HCT116 (cell line): ENCODE measurements at regions not wholly inside any gene's neighbourhood (a gene's known extent, or its start where the extent isn't known, plus 50 kb on each side); places are given as distances from the start of the nearest gene placed in this dataset.

Source experiments
- ATAC-seq: fragments of 200-7000 bp; cut with Tn5 transposase; 2 replicates; pipeline ENCODE4 v1.9.1; 2020; ENCODE audit warnings: mild to moderate bottlenecking, moderate library complexity
- BruUV-seq: library from RNA; stranded (reverse); fragments of 400-500 nt; replicated peaks from 2 replicates; lab custom pipeline; 2021; lab: Mats Ljungman, UMichigan
- CTCF ChIA-PET: fragments of 300-600 bp; sonication (Branson Sonifier 250); formaldehyde crosslinking; loops from one replicate; lab custom pipeline; 2021; ENCODE audit warnings: antibody characterized with exemption; lab: Charles Lee
- POLR2A ChIA-PET: fragments of 300-600, 350-600 bp; sonication (Branson Sonifier 250); formaldehyde crosslinking; loops from one replicate; lab custom pipeline; 2021; ENCODE audit warnings: antibody characterized with exemption; lab: Charles Lee
- RAD21 ChIA-PET, 2 experiments: fragments of 300-600 bp; sonication (Branson Sonifier 250); formaldehyde crosslinking; loops; one replicate each; lab custom pipeline; 2023; ENCODE audit warnings: low total read pairs in 2 of 2; ENCODE audit not compliant: uncharacterized antibody in 2 of 2, unreplicated experiment in 2 of 2, low non-redundant PET in 1 of 2; lab: Charles Lee
- DNase-seq: peaks from one replicate; pipeline ENCODE4 v3.0.0-alpha.2; 2010; ENCODE audit warnings: low read depth, low spot score
- H2AFZ ChIP-seq: fragments of 200-600 bp; shearing (Covaris generic), sonication (generic); 2 replicates; pipeline ENCODE4 v1.6.1; 2017; ENCODE audit warnings: low read depth, mixed run types, mixed read lengths, antibody characterized with exemption, low read length; ENCODE audit not compliant: poor library complexity, severe bottlenecking
- H3K27ac ChIP-seq: 2 replicates; pipeline ENCODE4 v1.5.1; 2012; ENCODE audit warnings: low read depth, low read length
- H3K27me3 ChIP-seq: fragments of 200-600 bp; sonication (generic); 2 replicates; pipeline ENCODE4 v1.6.1; 2016; ENCODE audit warnings: mixed run types, low read length, mixed read lengths; ENCODE audit not compliant: insufficient read depth
- H3K36me3 ChIP-seq, 2 experiments: fragments of 200-500 bp in 1 of 2; fragments of 200-600 bp in 1 of 2; sonication (Bioruptor generic) in 1 of 2; sonication (generic) in 1 of 2; 2 replicates each; pipeline versions ENCODE4 v1.5.1 to v1.6.1; 2014 to 2016; ENCODE audit warnings: low read length in 2 of 2, inconsistent platforms in 1 of 2, mixed read lengths in 1 of 2, mixed run types in 1 of 2; ENCODE audit not compliant: insufficient read depth in 2 of 2, control insufficient read depth in 1 of 2
- H3K4me1 ChIP-seq, 2 experiments: fragments of 200-600 bp in 1 of 2; sonication (generic) in 1 of 2; 2 replicates each; pipeline versions ENCODE4 v1.5.1 to v1.6.1; 2012 to 2017; ENCODE audit warnings: low read length in 2 of 2, inconsistent platforms in 1 of 2, mild to moderate bottlenecking in 1 of 2, mixed read lengths in 1 of 2, mixed run types in 1 of 2, moderate library complexity in 1 of 2; ENCODE audit not compliant: insufficient read depth in 2 of 2, control insufficient read depth in 1 of 2
- H3K4me2 ChIP-seq: fragments of 200-600 bp; sonication (generic); 2 replicates; pipeline ENCODE4 v1.6.1; 2017; ENCODE audit warnings: mixed run types, low read length, mixed read lengths
- H3K4me3 ChIP-seq, 2 experiments: fragments of 200-600 bp in 1 of 2; sonication (generic) in 1 of 2; replicated peaks in 1 of 2; 2 replicates each; pipeline ENCODE4 v1.5.1; 2011 to 2016; ENCODE audit warnings: low read length in 2 of 2, control low read depth in 1 of 2, low read depth in 1 of 2, mild to moderate bottlenecking in 1 of 2, mixed read lengths in 1 of 2, mixed run types in 1 of 2
- H3K79me2 ChIP-seq: fragments of 200-600 bp; sonication (generic); 2 replicates; pipeline ENCODE4 v1.6.1; 2017; ENCODE audit warnings: mild to moderate bottlenecking, mixed run types, low read length, moderate library complexity, mixed read lengths; ENCODE audit not compliant: insufficient read depth
- H3K9ac ChIP-seq: fragments of 200-600 bp; sonication (generic); 2 replicates; pipeline ENCODE4 v1.6.1; 2016; ENCODE audit warnings: low read length, mixed read lengths
- H3K9me2 ChIP-seq: fragments of 200-600 bp; sonication (generic), shearing (Covaris generic); 2 replicates; pipeline ENCODE4 v1.6.1; 2017; ENCODE audit warnings: mixed run types, mild to moderate bottlenecking, moderate library complexity; ENCODE audit not compliant: insufficient read depth
- H3K9me3 ChIP-seq, 2 experiments: fragments of 200-500 bp in 1 of 2; fragments of 200-600 bp in 1 of 2; sonication (Bioruptor generic) in 1 of 2; sonication (generic) in 1 of 2; 2 replicates each; pipeline ENCODE4 v1.6.1; 2014 to 2017; ENCODE audit warnings: low read length in 2 of 2, mixed read lengths in 2 of 2, inconsistent platforms in 1 of 2, low read depth in 1 of 2, mild to moderate bottlenecking in 1 of 2, mixed run types in 1 of 2, moderate library complexity in 1 of 2; ENCODE audit not compliant: control insufficient read depth in 1 of 2, insufficient read depth in 1 of 2
- H4K20me1 ChIP-seq: fragments of 200-600 bp; sonication (generic), shearing (Covaris generic); 2 replicates; pipeline ENCODE4 v1.6.1; 2017; ENCODE audit warnings: mixed run types, mild to moderate bottlenecking, moderate library complexity; ENCODE audit not compliant: insufficient read depth
- CBX3 ChIP-seq: IDR thresholded peaks from 2 replicates; pipeline ENCODE4 v1.6.1; 2012; ENCODE audit warnings: low read depth
- EGR1 ChIP-seq: IDR thresholded peaks from 2 replicates; pipeline ENCODE4 v1.6.1; 2012; ENCODE audit warnings: low read depth
- ELF1 ChIP-seq: IDR thresholded peaks from 2 replicates; pipeline ENCODE4 v1.6.1; 2012; ENCODE audit warnings: low read depth, borderline replicate concordance
- FOSL1 ChIP-seq: IDR thresholded peaks from 2 replicates; pipeline ENCODE4 v1.6.1; 2012; ENCODE audit warnings: low read depth
- JUND ChIP-seq: IDR thresholded peaks from 2 replicates; pipeline ENCODE4 v1.6.1; 2012
- POLR2A ChIP-seq: IDR thresholded peaks from 2 replicates; pipeline ENCODE4 v1.7.0; 2011; ENCODE audit warnings: borderline replicate concordance; ENCODE audit not compliant: insufficient read depth, insufficient read length; ENCODE audit errors: extremely low read depth
- SIN3A ChIP-seq: IDR thresholded peaks from 2 replicates; pipeline ENCODE4 v1.6.1; 2012; ENCODE audit warnings: low read depth
- TCF7L2 ChIP-seq: IDR thresholded peaks from 2 replicates; pipeline ENCODE4 v1.7.0; 2011; ENCODE audit warnings: borderline replicate concordance, inconsistent platforms; ENCODE audit not compliant: insufficient read depth, insufficient read length; ENCODE audit errors: extremely low read depth
- intact Hi-C: fragments of 100-400 bp; cut with micrococcal nuclease; formaldehyde crosslinking; loops from 2 replicates; pipeline ENCODE4 v1.10.0; 2022
- TF ChIP-seq, protein P1 (sequence below), 3 experiments: fragments of 200-600 bp in 1 of 3; sonication (generic) in 1 of 3; IDR thresholded peaks in 2 of 3; conservative IDR thresholded peaks in 1 of 3; 2 replicates each; pipeline ENCODE4 v1.5.1; 2012 to 2017; ENCODE audit warnings: low read depth in 2 of 3, low read length in 2 of 3, antibody characterized with exemption in 1 of 3, borderline replicate concordance in 1 of 3, control low read depth in 1 of 3, mild to moderate bottlenecking in 1 of 3, mixed read lengths in 1 of 3, mixed run types in 1 of 3, moderate library complexity in 1 of 3; ENCODE audit not compliant: insufficient read depth in 1 of 3
- TF ChIP-seq, protein P2 (sequence below): IDR thresholded peaks from 2 replicates; pipeline ENCODE4 v1.6.1; 2011; ENCODE audit warnings: mild to moderate bottlenecking, low read length, moderate library complexity; ENCODE audit not compliant: insufficient replicate concordance; ENCODE audit errors: extremely low read depth
- TF ChIP-seq, protein P3 (sequence below): IDR thresholded peaks from 2 replicates; pipeline ENCODE4 v1.6.1; 2012; ENCODE audit warnings: low read depth
- TF ChIP-seq, protein P4 (sequence below): IDR thresholded peaks from 2 replicates; pipeline ENCODE4 v1.6.1; 2012

DNA sequence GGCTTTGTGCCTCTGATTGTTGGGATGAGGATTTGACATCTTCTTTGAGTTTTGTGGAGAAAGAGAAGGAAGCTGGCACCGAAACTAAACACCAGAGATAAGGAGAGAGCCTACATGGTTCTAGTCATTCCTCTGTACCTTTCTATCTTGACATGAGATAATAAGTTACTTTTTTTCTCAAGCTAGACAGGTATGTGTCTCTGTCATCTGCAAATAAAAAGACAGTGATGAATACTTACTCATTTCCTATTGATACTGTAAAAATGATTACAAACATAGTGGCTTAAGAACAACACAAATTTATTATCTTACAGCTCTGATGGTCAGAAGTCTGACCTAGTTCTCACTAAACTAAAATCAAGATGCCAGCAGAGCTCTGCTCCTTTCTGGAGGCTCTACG lies 1391.2 kb downstream of the STIM2 start:
- BruUV-seq, result no TSS peak
- intact Hi-C loops, result no loop called here
- Histone ChIP-seq H3K4me3 (no peak overlapping the region), H3K9me2 (no peaks in the 10 kb centered on the region), H4K20me1 (no peaks in the 10 kb centered on the region), H3K79me2 (no peaks in the 10 kb centered on the region), H3K27ac (no peak overlapping the region), H3K4me2 (no peak overlapping the region), H3K9ac (no peak overlapping the region), H3K4me1 (no peaks in the 10 kb centered on the region), H3K9me3 (no peaks in the 10 kb centered on the region), H3K27me3 (no peaks in the 10 kb centered on the region), H3K36me3 (no peaks in the 10 kb centered on the region), H2AFZ (no peak overlapping the region)
- ChIA-PET POLR2A (no interaction called here), CTCF (no interaction called here), RAD21 (no interaction called here)
- no peak for DNase-seq
- TF ChIP-seq, protein P1, sequence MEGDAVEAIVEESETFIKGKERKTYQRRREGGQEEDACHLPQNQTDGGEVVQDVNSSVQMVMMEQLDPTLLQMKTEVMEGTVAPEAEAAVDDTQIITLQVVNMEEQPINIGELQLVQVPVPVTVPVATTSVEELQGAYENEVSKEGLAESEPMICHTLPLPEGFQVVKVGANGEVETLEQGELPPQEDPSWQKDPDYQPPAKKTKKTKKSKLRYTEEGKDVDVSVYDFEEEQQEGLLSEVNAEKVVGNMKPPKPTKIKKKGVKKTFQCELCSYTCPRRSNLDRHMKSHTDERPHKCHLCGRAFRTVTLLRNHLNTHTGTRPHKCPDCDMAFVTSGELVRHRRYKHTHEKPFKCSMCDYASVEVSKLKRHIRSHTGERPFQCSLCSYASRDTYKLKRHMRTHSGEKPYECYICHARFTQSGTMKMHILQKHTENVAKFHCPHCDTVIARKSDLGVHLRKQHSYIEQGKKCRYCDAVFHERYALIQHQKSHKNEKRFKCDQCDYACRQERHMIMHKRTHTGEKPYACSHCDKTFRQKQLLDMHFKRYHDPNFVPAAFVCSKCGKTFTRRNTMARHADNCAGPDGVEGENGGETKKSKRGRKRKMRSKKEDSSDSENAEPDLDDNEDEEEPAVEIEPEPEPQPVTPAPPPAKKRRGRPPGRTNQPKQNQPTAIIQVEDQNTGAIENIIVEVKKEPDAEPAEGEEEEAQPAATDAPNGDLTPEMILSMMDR (IDR thresholded peaks at IDR 0.05 in 2 of 3, conservative IDR thresholded peaks at IDR 0.05 in 1 of 3; ENCODE audit: borderline replicate concordance in 1 of 3, insufficient read depth in 1 of 3, low read depth in 2 of 3, low read length in 2 of 3), result no peak
- TF ChIP-seq FOSL1 (no peak), POLR2A (no peak), JUND (no peak), ELF1 (no peak), SIN3A (no peak), EGR1 (no peak), CBX3 (no peak), TCF7L2 (no peak)
- TF ChIP-seq, protein P2, sequence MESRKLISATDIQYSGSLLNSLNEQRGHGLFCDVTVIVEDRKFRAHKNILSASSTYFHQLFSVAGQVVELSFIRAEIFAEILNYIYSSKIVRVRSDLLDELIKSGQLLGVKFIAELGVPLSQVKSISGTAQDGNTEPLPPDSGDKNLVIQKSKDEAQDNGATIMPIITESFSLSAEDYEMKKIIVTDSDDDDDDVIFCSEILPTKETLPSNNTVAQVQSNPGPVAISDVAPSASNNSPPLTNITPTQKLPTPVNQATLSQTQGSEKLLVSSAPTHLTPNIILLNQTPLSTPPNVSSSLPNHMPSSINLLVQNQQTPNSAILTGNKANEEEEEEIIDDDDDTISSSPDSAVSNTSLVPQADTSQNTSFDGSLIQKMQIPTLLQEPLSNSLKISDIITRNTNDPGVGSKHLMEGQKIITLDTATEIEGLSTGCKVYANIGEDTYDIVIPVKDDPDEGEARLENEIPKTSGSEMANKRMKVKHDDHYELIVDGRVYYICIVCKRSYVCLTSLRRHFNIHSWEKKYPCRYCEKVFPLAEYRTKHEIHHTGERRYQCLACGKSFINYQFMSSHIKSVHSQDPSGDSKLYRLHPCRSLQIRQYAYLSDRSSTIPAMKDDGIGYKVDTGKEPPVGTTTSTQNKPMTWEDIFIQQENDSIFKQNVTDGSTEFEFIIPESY, result no peak
- TF ChIP-seq, protein P3, sequence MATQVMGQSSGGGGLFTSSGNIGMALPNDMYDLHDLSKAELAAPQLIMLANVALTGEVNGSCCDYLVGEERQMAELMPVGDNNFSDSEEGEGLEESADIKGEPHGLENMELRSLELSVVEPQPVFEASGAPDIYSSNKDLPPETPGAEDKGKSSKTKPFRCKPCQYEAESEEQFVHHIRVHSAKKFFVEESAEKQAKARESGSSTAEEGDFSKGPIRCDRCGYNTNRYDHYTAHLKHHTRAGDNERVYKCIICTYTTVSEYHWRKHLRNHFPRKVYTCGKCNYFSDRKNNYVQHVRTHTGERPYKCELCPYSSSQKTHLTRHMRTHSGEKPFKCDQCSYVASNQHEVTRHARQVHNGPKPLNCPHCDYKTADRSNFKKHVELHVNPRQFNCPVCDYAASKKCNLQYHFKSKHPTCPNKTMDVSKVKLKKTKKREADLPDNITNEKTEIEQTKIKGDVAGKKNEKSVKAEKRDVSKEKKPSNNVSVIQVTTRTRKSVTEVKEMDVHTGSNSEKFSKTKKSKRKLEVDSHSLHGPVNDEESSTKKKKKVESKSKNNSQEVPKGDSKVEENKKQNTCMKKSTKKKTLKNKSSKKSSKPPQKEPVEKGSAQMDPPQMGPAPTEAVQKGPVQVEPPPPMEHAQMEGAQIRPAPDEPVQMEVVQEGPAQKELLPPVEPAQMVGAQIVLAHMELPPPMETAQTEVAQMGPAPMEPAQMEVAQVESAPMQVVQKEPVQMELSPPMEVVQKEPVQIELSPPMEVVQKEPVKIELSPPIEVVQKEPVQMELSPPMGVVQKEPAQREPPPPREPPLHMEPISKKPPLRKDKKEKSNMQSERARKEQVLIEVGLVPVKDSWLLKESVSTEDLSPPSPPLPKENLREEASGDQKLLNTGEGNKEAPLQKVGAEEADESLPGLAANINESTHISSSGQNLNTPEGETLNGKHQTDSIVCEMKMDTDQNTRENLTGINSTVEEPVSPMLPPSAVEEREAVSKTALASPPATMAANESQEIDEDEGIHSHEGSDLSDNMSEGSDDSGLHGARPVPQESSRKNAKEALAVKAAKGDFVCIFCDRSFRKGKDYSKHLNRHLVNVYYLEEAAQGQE, result no peak
- TF ChIP-seq, protein P4, sequence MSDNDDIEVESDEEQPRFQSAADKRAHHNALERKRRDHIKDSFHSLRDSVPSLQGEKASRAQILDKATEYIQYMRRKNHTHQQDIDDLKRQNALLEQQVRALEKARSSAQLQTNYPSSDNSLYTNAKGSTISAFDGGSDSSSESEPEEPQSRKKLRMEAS, result no peak
- no peak for ATAC-seq
